ENCODE measurements at regions not wholly inside any gene's neighbourhood (a gene's known extent, or its start where the extent isn't known, plus 50 kb on each side); places are given as distances from the start of the nearest gene placed in this dataset.

DNA sequence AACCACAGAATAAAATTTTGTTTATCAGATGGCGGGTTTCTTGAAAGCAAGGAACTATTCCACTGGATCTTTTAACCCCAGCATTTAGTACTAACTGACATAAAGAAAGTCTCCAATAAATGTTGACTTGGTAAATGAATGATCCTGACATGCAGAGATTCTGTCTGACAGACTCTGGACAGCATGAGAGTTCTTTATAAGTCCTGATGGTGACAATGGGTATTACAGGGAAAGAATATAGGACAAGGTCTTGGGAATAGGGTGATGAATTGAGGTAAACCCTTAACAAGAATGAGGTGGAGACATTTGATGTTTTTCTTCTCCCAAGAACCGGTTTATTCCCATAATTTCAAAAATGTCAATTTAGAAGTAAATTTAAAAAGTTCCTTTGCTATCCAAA, 453.9 kb downstream of the TUSC1 start:
- TF ChIP-seq, protein P1, sequence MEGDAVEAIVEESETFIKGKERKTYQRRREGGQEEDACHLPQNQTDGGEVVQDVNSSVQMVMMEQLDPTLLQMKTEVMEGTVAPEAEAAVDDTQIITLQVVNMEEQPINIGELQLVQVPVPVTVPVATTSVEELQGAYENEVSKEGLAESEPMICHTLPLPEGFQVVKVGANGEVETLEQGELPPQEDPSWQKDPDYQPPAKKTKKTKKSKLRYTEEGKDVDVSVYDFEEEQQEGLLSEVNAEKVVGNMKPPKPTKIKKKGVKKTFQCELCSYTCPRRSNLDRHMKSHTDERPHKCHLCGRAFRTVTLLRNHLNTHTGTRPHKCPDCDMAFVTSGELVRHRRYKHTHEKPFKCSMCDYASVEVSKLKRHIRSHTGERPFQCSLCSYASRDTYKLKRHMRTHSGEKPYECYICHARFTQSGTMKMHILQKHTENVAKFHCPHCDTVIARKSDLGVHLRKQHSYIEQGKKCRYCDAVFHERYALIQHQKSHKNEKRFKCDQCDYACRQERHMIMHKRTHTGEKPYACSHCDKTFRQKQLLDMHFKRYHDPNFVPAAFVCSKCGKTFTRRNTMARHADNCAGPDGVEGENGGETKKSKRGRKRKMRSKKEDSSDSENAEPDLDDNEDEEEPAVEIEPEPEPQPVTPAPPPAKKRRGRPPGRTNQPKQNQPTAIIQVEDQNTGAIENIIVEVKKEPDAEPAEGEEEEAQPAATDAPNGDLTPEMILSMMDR (tag by site-specific recombination; IDR thresholded peaks at IDR 0.05) = no peak
- TF ChIP-seq, protein P2, sequence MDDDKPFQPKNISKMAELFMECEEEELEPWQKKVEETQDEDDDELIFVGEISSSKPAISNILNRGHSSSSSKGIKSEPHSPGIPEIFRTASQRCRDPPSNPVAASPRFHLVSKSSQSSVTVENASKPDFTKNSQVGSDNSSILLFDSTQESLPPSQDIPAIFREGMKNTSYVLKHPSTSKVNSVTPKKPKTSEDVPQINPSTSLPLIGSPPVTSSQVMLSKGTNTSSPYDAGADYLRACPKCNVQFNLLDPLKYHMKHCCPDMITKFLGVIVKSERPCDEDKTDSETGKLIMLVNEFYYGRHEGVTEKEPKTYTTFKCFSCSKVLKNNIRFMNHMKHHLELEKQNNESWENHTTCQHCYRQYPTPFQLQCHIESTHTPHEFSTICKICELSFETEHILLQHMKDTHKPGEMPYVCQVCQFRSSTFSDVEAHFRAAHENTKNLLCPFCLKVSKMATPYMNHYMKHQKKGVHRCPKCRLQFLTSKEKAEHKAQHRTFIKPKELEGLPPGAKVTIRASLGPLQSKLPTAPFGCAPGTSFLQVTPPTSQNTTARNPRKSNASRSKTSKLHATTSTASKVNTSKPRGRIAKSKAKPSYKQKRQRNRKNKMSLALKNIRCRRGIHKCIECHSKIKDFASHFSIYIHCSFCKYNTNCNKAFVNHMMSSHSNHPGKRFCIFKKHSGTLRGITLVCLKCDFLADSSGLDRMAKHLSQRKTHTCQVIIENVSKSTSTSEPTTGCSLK (tag by site-specific recombination; IDR thresholded peaks at IDR 0.05) = no peak
- TF ChIP-seq ZBTB7A (tag by site-specific recombination; IDR thresholded peaks at IDR 0.05; ENCODE audit: low read depth) = no peak
- TF ChIP-seq YY1 (tag by site-specific recombination; IDR thresholded peaks at IDR 0.05) = no peak
- TF ChIP-seq, protein P3, sequence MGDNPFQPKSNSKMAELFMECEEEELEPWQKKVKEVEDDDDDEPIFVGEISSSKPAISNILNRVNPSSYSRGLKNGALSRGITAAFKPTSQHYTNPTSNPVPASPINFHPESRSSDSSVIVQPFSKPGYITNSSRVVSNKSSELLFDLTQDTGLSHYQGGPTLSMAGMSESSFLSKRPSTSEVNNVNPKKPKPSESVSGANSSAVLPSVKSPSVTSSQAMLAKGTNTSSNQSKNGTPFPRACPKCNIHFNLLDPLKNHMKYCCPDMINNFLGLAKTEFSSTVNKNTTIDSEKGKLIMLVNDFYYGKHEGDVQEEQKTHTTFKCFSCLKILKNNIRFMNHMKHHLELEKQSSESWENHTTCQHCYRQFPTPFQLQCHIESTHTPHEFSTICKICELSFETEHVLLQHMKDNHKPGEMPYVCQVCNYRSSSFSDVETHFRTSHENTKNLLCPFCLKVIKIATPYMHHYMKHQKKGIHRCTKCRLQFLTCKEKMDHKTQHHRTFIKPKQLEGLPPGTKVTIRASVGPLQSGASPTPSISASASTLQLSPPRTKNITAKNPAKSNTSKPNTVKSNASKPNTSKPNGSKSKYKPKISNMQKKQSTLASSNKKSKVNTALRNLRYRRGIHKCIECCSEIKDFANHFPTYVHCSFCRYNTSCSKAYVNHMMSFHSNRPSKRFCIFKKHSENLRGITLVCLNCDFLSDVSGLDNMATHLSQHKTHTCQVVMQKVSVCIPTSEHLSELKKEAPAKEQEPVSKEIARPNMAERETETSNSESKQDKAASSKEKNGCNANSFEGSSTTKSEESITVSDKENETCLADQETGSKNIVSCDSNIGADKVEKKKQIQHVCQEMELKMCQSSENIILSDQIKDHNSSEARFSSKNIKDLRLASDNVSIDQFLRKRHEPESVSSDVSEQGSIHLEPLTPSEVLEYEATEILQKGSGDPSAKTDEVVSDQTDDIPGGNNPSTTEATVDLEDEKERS (tag by site-specific recombination; IDR thresholded peaks at IDR 0.05) = no peak
- TF ChIP-seq, protein P4, sequence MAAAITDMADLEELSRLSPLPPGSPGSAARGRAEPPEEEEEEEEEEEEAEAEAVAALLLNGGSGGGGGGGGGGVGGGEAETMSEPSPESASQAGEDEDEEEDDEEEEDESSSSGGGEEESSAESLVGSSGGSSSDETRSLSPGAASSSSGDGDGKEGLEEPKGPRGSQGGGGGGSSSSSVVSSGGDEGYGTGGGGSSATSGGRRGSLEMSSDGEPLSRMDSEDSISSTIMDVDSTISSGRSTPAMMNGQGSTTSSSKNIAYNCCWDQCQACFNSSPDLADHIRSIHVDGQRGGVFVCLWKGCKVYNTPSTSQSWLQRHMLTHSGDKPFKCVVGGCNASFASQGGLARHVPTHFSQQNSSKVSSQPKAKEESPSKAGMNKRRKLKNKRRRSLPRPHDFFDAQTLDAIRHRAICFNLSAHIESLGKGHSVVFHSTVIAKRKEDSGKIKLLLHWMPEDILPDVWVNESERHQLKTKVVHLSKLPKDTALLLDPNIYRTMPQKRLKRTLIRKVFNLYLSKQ (tag by site-specific recombination; IDR thresholded peaks at IDR 0.05; ENCODE audit: borderline replicate concordance) = no peak
- TF ChIP-seq, protein P5, sequence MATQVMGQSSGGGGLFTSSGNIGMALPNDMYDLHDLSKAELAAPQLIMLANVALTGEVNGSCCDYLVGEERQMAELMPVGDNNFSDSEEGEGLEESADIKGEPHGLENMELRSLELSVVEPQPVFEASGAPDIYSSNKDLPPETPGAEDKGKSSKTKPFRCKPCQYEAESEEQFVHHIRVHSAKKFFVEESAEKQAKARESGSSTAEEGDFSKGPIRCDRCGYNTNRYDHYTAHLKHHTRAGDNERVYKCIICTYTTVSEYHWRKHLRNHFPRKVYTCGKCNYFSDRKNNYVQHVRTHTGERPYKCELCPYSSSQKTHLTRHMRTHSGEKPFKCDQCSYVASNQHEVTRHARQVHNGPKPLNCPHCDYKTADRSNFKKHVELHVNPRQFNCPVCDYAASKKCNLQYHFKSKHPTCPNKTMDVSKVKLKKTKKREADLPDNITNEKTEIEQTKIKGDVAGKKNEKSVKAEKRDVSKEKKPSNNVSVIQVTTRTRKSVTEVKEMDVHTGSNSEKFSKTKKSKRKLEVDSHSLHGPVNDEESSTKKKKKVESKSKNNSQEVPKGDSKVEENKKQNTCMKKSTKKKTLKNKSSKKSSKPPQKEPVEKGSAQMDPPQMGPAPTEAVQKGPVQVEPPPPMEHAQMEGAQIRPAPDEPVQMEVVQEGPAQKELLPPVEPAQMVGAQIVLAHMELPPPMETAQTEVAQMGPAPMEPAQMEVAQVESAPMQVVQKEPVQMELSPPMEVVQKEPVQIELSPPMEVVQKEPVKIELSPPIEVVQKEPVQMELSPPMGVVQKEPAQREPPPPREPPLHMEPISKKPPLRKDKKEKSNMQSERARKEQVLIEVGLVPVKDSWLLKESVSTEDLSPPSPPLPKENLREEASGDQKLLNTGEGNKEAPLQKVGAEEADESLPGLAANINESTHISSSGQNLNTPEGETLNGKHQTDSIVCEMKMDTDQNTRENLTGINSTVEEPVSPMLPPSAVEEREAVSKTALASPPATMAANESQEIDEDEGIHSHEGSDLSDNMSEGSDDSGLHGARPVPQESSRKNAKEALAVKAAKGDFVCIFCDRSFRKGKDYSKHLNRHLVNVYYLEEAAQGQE (tag by site-specific recombination; IDR thresholded peaks at IDR 0.05) = no peak
- TF ChIP-seq BCL11B (tag by site-specific recombination; IDR thresholded peaks at IDR 0.05; ENCODE audit: low read depth) = no peak

Data from HEK293 (cell line).